HUES6 (cell line): ENCODE measurements at regions not wholly inside any gene's neighbourhood (a gene's known extent, or its start where the extent isn't known, plus 50 kb on each side); places are given as distances from the start of the nearest gene placed in this dataset.

Experiments used
- H3K27ac ChIP-seq: 2 replicates; pipeline ENCODE4 v1.7.0; 2013; ENCODE audit warnings: low read depth, mild to moderate bottlenecking, low read length, inconsistent platforms
- H3K27me3 ChIP-seq: 2 replicates; pipeline ENCODE4 v1.6.1; 2013; ENCODE audit warnings: low read length; ENCODE audit not compliant: control insufficient read depth, insufficient read depth
- H3K36me3 ChIP-seq: 2 replicates; pipeline ENCODE4 v1.6.1; 2013; ENCODE audit warnings: low read length; ENCODE audit not compliant: control insufficient read depth, insufficient read depth
- H3K4me1 ChIP-seq: 2 replicates; pipeline ENCODE4 v1.6.1; 2013; ENCODE audit warnings: low read length; ENCODE audit not compliant: control insufficient read depth, insufficient read depth
- H3K4me3 ChIP-seq: 2 replicates; pipeline ENCODE4 v1.5.1; 2013; ENCODE audit warnings: low read depth, low read length
- H3K9ac ChIP-seq: one replicate; pipeline ENCODE4 v1.6.1; 2013; ENCODE audit warnings: mild to moderate bottlenecking, low read length
- H3K9me3 ChIP-seq: 2 replicates; pipeline ENCODE4 v1.6.1; 2013; ENCODE audit warnings: low read depth, low read length; ENCODE audit not compliant: control insufficient read depth, insufficient read depth

DNA sequence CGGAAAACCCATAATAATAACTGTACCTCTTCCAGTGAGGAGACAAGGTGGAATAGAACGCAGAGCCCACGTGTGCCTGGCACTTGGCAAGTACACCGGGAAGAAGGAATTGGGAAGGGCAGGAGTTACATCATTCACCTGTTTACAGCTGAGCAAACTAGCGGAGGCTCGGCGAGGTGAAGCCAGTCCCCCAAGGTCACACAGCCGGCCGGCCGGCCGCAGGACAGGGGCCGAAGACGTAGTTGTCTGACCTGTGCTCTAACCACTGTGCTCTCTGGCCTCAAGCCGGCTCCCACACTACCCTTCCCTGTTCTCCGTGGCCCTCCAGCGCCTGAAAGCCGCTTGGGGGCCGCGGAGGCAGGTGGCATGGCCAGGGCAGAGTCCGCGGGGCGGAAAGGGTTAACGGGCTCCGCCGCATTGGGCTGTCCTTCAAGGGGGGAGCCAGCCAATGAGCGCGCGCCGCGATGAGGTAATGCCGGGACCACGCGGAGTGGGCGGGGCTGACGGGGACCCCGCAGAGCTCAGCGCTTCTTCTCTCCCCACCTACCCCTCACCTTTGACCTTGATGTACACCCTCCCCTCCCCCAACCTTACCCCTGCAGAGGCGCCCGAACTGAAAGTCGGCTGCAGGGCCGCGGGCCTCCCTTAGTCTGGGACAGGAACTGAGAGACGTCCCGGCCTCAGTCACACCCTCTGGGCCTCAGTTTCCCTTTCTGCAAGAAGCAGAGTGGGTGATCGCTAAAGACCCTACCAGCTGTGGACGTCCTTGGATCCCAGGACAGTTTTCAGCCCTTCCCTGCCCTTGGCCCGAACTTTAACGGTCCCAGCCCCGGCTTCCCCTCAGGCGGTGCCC lies 125.1 kb downstream of the C9orf50 start:
- peak overlapping the region; percentile 55 for H3K4me3 ChIP-seq
- H3K9me3 ChIP-seq, result no peaks in the 10 kb centered on the region
- H3K36me3 ChIP-seq, result no peaks in the 10 kb centered on the region
- H3K4me1 ChIP-seq, result peaks cover 66% of the 10 kb centered on the region
- peak overlapping the region; percentile 82 for H3K27ac ChIP-seq
- H3K9ac ChIP-seq, result peak overlapping the region; percentile 88
- no peaks in the 10 kb centered on the region for H3K27me3 ChIP-seq

DNA sequence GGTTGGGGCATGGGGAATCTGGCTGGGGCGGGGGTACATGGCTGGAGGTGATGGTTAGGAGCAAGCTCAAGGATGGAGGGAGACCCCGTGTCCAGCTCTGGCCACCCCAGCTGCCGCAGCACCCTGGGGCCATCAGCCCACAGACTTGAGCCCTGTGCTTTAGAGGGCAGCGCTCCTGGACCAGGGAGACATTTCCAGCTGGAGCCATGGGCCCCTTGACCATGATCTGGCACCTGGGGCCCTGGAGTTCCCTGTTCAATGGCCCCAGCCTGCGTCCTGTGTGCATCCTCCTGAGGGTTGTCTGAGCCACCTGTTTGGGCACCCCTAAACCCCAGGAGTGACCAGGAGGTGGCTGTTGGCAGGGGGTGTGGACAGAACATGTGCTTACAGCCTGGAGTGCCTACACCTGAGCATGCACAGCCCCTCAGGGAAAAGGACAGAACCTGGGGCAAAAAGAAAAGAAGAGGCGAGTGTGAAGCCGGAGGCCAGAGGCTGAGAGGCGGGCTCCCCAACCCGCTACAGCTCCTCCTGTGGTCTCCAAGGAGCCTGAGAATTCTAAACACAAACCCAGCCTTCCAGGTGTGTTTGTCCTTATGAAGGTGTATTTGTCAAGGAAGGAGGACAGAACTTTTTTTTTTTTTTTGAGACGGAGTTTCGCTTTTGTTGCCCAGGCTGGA lies 126.7 kb downstream of the C9orf50 start:
- H3K27me3 ChIP-seq, result peaks cover 10% of the 10 kb centered on the region; the same call in 1 of the 2 replicates
- no peaks in the 10 kb centered on the region for H3K36me3 ChIP-seq
- H3K4me1 ChIP-seq, result peaks cover 63% of the 10 kb centered on the region
- H3K27ac ChIP-seq, result no peak overlapping the region
- peak overlapping the region; percentile 10 for H3K9ac ChIP-seq
- H3K4me3 ChIP-seq, result no peak overlapping the region
- H3K9me3 ChIP-seq, result no peaks in the 10 kb centered on the region

- Histone ChIP-seq H3K4me3 (no peak overlapping the region), H3K4me1 (peaks cover 63% of the 10 kb centered on the region), H3K9ac (no peak overlapping the region), H3K9me3 (no peaks in the 10 kb centered on the region), H3K36me3 (no peaks in the 10 kb centered on the region), H3K27me3 (peaks cover 10% of the 10 kb centered on the region; the same call in 1 of the 2 replicates), H3K27ac (no peak overlapping the region)
Observed at GRCh38 chr9:129493706-129494047, 127.2 kb downstream of the C9orf50 start.

DNA sequence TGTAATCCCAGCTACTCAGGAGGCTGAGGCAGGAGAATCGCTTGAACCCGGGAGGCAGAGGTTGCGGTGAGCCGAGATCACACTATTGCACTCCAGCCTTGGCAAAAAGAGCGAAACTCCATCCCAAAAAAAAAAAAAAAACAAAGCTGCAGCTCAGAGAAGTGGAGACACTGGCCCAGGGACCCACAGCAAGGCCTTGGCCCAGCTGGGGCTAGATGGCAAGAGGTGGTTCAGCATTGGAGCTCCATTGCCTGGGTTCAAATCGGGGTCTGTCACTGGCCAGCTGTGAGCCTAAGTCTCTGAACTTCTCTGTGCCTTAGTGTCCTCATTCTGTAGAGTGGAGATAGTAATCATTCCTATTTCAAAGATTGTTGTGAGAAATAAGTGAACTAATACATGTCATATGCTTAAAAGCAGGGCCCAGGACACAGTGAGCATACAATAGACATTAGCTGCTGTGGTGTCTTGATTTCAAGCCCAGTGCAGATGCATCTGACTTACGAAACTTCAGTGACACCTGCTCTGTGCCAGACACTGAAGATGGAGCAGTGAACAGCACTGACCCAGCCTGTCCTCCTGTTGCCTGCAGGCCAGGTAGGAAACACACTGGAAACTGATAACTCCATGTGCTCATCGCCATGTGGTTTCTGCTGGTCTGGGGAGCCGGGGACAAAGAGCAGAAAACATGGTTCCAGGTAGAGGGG lies 127.7 kb downstream of the C9orf50 start:
- Histone ChIP-seq H3K4me1 (peaks cover 59% of the 10 kb centered on the region), H3K4me3 (no peak overlapping the region), H3K9me3 (no peaks in the 10 kb centered on the region), H3K27me3 (peaks cover 10% of the 10 kb centered on the region; the same call in 1 of the 2 replicates), H3K9ac (no peak overlapping the region), H3K36me3 (no peaks in the 10 kb centered on the region), H3K27ac (no peak overlapping the region)

DNA sequence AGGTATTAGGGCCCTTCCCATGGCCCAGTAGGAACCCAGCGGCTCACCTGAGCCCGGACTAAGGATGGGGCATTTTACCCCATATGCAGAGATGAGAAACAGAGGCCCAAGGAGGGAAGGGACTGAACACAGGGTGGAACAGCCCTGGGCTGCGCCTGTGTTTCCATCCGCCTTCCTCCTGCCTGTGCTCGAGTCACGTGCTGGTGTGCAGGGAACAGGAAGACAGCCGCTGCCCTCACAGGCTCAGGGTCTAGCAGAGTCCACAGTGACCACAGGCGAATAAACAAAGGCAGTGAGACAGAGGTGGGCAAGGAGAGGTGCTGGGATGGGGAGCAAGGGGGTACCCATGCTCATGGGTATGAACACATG lies 129.4 kb downstream of the C9orf50 start:
- H3K9ac ChIP-seq, result no peak overlapping the region
- H3K36me3 ChIP-seq, result no peaks in the 10 kb centered on the region

GRCh38 chr9:129490583-129491486 lies 130.1 kb downstream of the C9orf50 start:
- Histone ChIP-seq H3K27ac (no peak overlapping the region), H3K9me3 (no peaks in the 10 kb centered on the region), H3K4me1 (peaks cover 69% of the 10 kb centered on the region), H3K27me3 (peaks cover 17% of the 10 kb centered on the region; the same call in 1 of the 2 replicates), H3K4me3 (peak overlapping the region; percentile 43; the same call in 1 of the 2 replicates), H3K9ac (peak overlapping the region; percentile 80), H3K36me3 (no peaks in the 10 kb centered on the region)

More for the DNA sequence above, 129.4 kb downstream of the C9orf50 start:
- Histone ChIP-seq H3K4me1 (peaks cover 67% of the 10 kb centered on the region), H3K4me3 (no peak overlapping the region), H3K9me3 (no peaks in the 10 kb centered on the region), H3K27ac (no peak overlapping the region), H3K27me3 (peaks cover 17% of the 10 kb centered on the region; the same call in 1 of the 2 replicates)

DNA sequence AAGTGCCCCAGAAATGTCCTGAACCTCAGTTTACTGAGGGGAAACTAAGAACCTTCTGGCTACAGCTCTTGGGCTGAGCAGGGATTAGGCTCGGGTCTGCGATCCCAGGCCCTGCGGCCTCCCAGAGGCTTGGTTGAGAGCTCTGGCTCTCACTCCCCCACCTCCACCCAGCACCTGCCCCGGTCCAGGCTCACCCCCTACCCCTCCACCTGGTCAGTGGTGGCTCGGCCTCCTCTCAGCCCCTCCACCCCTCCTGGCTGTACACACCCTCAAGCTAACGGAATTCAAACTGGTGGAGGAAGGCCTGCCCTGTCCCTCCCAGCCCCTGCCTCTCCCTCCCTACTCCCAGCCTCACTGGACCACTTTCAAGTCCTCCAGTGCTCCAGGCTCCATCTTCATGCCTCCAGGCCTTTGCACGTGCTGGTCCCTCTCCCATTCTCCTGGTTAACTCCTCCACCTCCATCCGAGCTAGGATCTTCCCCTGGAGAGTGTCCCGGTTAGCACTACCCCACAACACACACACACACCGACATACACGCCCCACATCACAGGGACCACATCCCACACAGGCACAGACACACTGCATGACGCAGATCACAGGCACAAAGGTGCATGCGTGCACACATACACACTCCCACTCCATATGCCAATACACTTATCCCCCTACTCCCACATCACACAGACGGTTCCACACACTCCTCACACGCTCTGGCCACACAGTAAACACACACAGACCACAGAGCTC lies 130.9 kb downstream of the C9orf50 start:
- Histone ChIP-seq H3K9me3 (no peaks in the 10 kb centered on the region), H3K9ac (peak overlapping the region; percentile 80), H3K27ac (peak overlapping the region; percentile 57; the same call in 1 of the 2 replicates), H3K4me1 (peaks cover 66% of the 10 kb centered on the region), H3K27me3 (peaks cover 17% of the 10 kb centered on the region; the same call in 1 of the 2 replicates), H3K4me3 (peak overlapping the region; percentile 43; the same call in 1 of the 2 replicates), H3K36me3 (no peaks in the 10 kb centered on the region)

GRCh38 chr9:129487658-129488483 lies 133.0 kb downstream of the C9orf50 start:
- peak overlapping the region; percentile 85; the same call in 1 of the 2 replicates for H3K27ac ChIP-seq
- peaks cover 35% of the 10 kb centered on the region; the same call in 1 of the 2 replicates for H3K27me3 ChIP-seq
- H3K9ac ChIP-seq, result peak overlapping the region; percentile 71
- no peaks in the 10 kb centered on the region for H3K9me3 ChIP-seq
- H3K4me3 ChIP-seq, result peak overlapping the region; percentile 43
- H3K4me1 ChIP-seq, result peaks cover 73% of the 10 kb centered on the region
- no peaks in the 10 kb centered on the region for H3K36me3 ChIP-seq
